Endothelial cell of umbilical vein (primary cell): ENCODE measurements at regions not wholly inside any gene's neighbourhood (a gene's known extent, or its start where the extent isn't known, plus 50 kb on each side); places are given as distances from the start of the nearest gene placed in this dataset.

Experiments
- BruUV-seq: library from RNA; stranded (reverse); fragments of 400-500 nt; replicated peaks from 2 replicates; lab custom pipeline; 2021; lab: Mats Ljungman, UMichigan
- CTCF ChIA-PET: fragments of 300-600, 350-600 bp; sonication (Branson Sonifier 250); formaldehyde crosslinking; loops from one replicate; lab custom pipeline; 2021; ENCODE audit warnings: antibody characterized with exemption, inconsistent platforms; lab: Charles Lee
- POLR2A ChIA-PET: fragments of 300-600, 350-600 bp; sonication (Branson Sonifier 250); formaldehyde crosslinking; loops from one replicate; lab custom pipeline; 2021; ENCODE audit warnings: antibody characterized with exemption, inconsistent platforms; lab: Charles Lee
- DNase-seq: peaks from one replicate; pipeline ENCODE4 v3.0.0-alpha.2; 2011; ENCODE audit warnings: low read depth, low spot score
- FAIRE-seq: peaks from 2 replicates; lab custom pipeline; 2011; peaks lifted over from hg19 to GRCh38; lab: Jason Lieb, UNC
- H2AFZ ChIP-seq: 2 replicates; pipeline ENCODE4 v1.6.0; 2012; ENCODE audit warnings: low read depth, low read length, control low read depth, inconsistent platforms
- H3K27ac ChIP-seq: 2 replicates; pipeline ENCODE4 v1.5.1; 2011; ENCODE audit warnings: low read depth, mild to moderate bottlenecking, control low read depth, low read length, moderate library complexity; ENCODE audit not compliant: insufficient read depth
- H3K27me3 ChIP-seq, 2 experiments: 2 replicates each; pipeline versions ENCODE4 v1.6.0 to v1.6.1; 2011; ENCODE audit warnings: low read length in 2 of 2, mixed read lengths in 1 of 2; ENCODE audit not compliant: control insufficient read depth in 2 of 2, insufficient read depth in 2 of 2
- H3K36me3 ChIP-seq, 2 experiments: 2 replicates in 1 of 2; 3 replicates in 1 of 2; pipeline ENCODE4 v1.5.1; 2011; ENCODE audit warnings: low read length in 2 of 2, mild to moderate bottlenecking in 1 of 2, moderate library complexity in 1 of 2; ENCODE audit not compliant: control insufficient read depth in 2 of 2, insufficient read depth in 2 of 2; ENCODE audit errors: extremely low read depth in 1 of 2
- H3K4me1 ChIP-seq: 3 replicates; pipeline ENCODE4 v1.5.1; 2011; ENCODE audit warnings: mild to moderate bottlenecking, low read length; ENCODE audit not compliant: control insufficient read depth, insufficient read depth; ENCODE audit errors: extremely low read depth
- H3K4me2 ChIP-seq: 2 replicates; pipeline ENCODE4 v1.6.1; 2011; ENCODE audit warnings: low read length, control low read depth, mixed read lengths; ENCODE audit not compliant: insufficient read depth
- H3K4me3 ChIP-seq, 3 experiments: fragments of 200-600 bp in 1 of 3; sonication (generic), shearing (Covaris generic) in 1 of 3; replicated peaks in 1 of 3; 2 replicates each; pipeline ENCODE4 v1.5.1; 2011 to 2016; ENCODE audit warnings: control low read depth in 3 of 3, low read length in 3 of 3, mild to moderate bottlenecking in 2 of 3, inconsistent platforms in 1 of 3, low read depth in 1 of 3, moderate library complexity in 1 of 3; ENCODE audit not compliant: insufficient read depth in 1 of 3
- H3K79me2 ChIP-seq: 2 replicates; pipeline ENCODE4 v1.6.0; 2012; ENCODE audit warnings: low read length, inconsistent platforms; ENCODE audit not compliant: control insufficient read depth, insufficient read depth
- H3K9ac ChIP-seq: replicated peaks from 2 replicates; pipeline ENCODE3; 2011; ENCODE audit warnings: low read length, control low read depth; ENCODE audit not compliant: insufficient read depth; ENCODE audit errors: extremely low read depth
- H3K9me1 ChIP-seq: replicated peaks from 3 replicates; pipeline ENCODE4 v1.6.0; 2011; ENCODE audit warnings: mild to moderate bottlenecking, low read length; ENCODE audit not compliant: control insufficient read depth, insufficient read depth; ENCODE audit errors: extremely low read depth
- H3K9me3 ChIP-seq: replicated peaks from 2 replicates; pipeline ENCODE4 v1.5.1; 2012; ENCODE audit warnings: low read length, inconsistent platforms; ENCODE audit not compliant: control insufficient read depth, insufficient read depth
- H4K20me1 ChIP-seq: replicated peaks from 2 replicates; pipeline ENCODE3; 2011; ENCODE audit warnings: mild to moderate bottlenecking, low read length; ENCODE audit not compliant: control insufficient read depth, insufficient read depth; ENCODE audit errors: extremely low read depth
- CTCF ChIP-seq, 2 donors: IDR thresholded peaks; 1 replicate in 1 of 2; 2 replicates in 1 of 2; pipeline ENCODE4 v1.5.1; 2011; ENCODE audit warnings: low read length in 2 of 2, mild to moderate bottlenecking in 2 of 2, moderate library complexity in 2 of 2, control low read depth in 1 of 2, inconsistent platforms in 1 of 2, low read depth in 1 of 2; ENCODE audit not compliant: insufficient read depth in 1 of 2; ENCODE audit errors: extremely low read depth in 1 of 2
- EZH2 ChIP-seq: IDR thresholded peaks from 2 replicates; pipeline ENCODE4 v1.6.1; 2012; ENCODE audit warnings: borderline replicate concordance, low read depth, mild to moderate bottlenecking, moderate library complexity, low read length, inconsistent platforms; ENCODE audit not compliant: severe bottlenecking
- FOS ChIP-seq: IDR thresholded peaks from 2 replicates; pipeline ENCODE4 v1.6.1; 2011; ENCODE audit warnings: mild to moderate bottlenecking, low read length, moderate library complexity, borderline replicate concordance; ENCODE audit not compliant: insufficient read depth
- GATA2 ChIP-seq: IDR thresholded peaks from 2 replicates; pipeline ENCODE4 v1.7.0; 2011; ENCODE audit warnings: low read depth, mild to moderate bottlenecking, moderate library complexity, mixed read lengths, low read length; ENCODE audit not compliant: insufficient read length, insufficient read depth
- JUN ChIP-seq: IDR thresholded peaks from 2 replicates; pipeline ENCODE4 v1.6.1; 2011; ENCODE audit warnings: borderline replicate concordance, low read depth; ENCODE audit not compliant: insufficient read length, insufficient read depth
- MAX ChIP-seq: IDR thresholded peaks from 2 replicates; pipeline ENCODE4 v1.6.1; 2011; ENCODE audit not compliant: insufficient read depth, insufficient read length
- MYC ChIP-seq: IDR thresholded peaks from one replicate; pipeline ENCODE4 v1.6.1; 2011; ENCODE audit warnings: mild to moderate bottlenecking, low read depth, low read length
- POLR2A ChIP-seq: IDR thresholded peaks from 2 replicates; pipeline ENCODE4 v1.6.1; 2012; ENCODE audit warnings: low read depth, mild to moderate bottlenecking, control low read depth, low read length
- POLR2AphosphoS5 ChIP-seq: IDR thresholded peaks from 2 replicates; pipeline ENCODE4 v1.6.1; 2012; ENCODE audit warnings: low read depth, mild to moderate bottlenecking, control low read depth, low read length, moderate library complexity; ENCODE audit not compliant: insufficient read depth
- dilution Hi-C: fragments of 300-500 bp; cut with MboI; formaldehyde crosslinking; loops from one replicate; pipeline ENCODE4 v1.15.0; 2019; ENCODE audit warnings: low sequenced_read_pairs; ENCODE audit not compliant: extremely low pct_ligation_motif_present
- intact Hi-C: fragments of 100-400 bp; cut with micrococcal nuclease; formaldehyde crosslinking; loops from one replicate; pipeline ENCODE4 v1.10.0; 2022

GRCh38 chr3:172575375-172575774, 52.1 kb upstream of the TNFSF10 start:
- Histone ChIP-seq H3K27ac (no peak overlapping the region), H3K9ac (no peak overlapping the region), H3K79me2 (no peaks in the 10 kb centered on the region), H3K4me3 (no peak overlapping the region), H2AFZ (no peak overlapping the region), H3K27me3 (peaks cover 5 to 6% of the 10 kb centered on the region in 2 experiments), H3K36me3 (no peaks in the 10 kb centered on the region), H3K4me2 (no peak overlapping the region), H3K4me1 (no peaks in the 10 kb centered on the region), H3K9me1 (no peaks in the 10 kb centered on the region), H3K9me3 (no peaks in the 10 kb centered on the region), H4K20me1 (no peaks in the 10 kb centered on the region)
- FAIRE-seq (no peak), DNase-seq (no peak)
- ChIA-PET POLR2A (interaction anchor here (0.6 kb wide), 1 partner anchor 122 kb away, joined by 3 read pairs; no protein-coding TSS in a partner anchor), CTCF (no interaction called here)
- TF ChIP-seq FOS (no peak), MYC (no peak), EZH2 (no peak), JUN (no peak), CTCF (IDR thresholded peaks at IDR 0.05; ENCODE audit: extremely low read depth in 1 of 2, insufficient read depth in 1 of 2, low read depth in 1 of 2, low read length in 2 of 2) (no peak), GATA2 (no peak), MAX (no peak), POLR2A (no peak), POLR2AphosphoS5 (no peak)
- dilution Hi-C loops = no loop called here
- no TSS peak for BruUV-seq
- intact Hi-C loops = no loop called here
